Right lobe of liver (tissue), 6 donors: ENCODE measurements at regions not wholly inside any gene's neighbourhood (a gene's known extent, or its start where the extent isn't known, plus 50 kb on each side); places are given as distances from the start of the nearest gene placed in this dataset.

Experiments used
- ATAC-seq, 4 donors: fragments of 200-7000 bp; cut with Tn5 transposase; one replicate each; pipeline ENCODE4 v1.9.1; 2020; ENCODE audit warnings: mild to moderate bottlenecking in 4 of 4, moderate library complexity in 4 of 4
- DNase-seq, 3 donors: peaks; one replicate each; pipeline ENCODE4 v3.0.0-alpha.2; 2020
- H3K27ac ChIP-seq, 3 donors: fragments of 200-600 bp; one replicate each; pipeline ENCODE4 v1.8.0; 2022
- H3K27me3 ChIP-seq, 2 donors: fragments of 200-600 bp; one replicate each; pipeline ENCODE4 v1.8.0; 2022
- H3K36me3 ChIP-seq, 4 donors: fragments of 200-600 bp; sonication (generic) in 1 of 4; one replicate each; pipeline versions ENCODE4 v1.5.1 to v1.8.0; 2017 to 2022; ENCODE audit warnings: control low read depth in 1 of 4
- H3K4me1 ChIP-seq, 4 donors: fragments of 200-600 bp; sonication (generic) in 1 of 4; one replicate each; pipeline versions ENCODE4 v1.5.1 to v1.8.0; 2017 to 2022; ENCODE audit warnings: control low read depth in 1 of 4
- H3K4me3 ChIP-seq, 3 donors: fragments of 200-600 bp; one replicate each; pipeline ENCODE4 v1.8.0; 2022
- H3K9me3 ChIP-seq, 4 donors: fragments of 200-600 bp; sonication (generic) in 1 of 4; one replicate each; pipeline versions ENCODE4 v1.5.1 to v1.8.0; 2017 to 2022; ENCODE audit warnings: control low read depth in 1 of 4
- CTCF ChIP-seq, 4 donors: fragments of 200-600 bp in 3 of 4; fragments of 450-650 bp in 1 of 4; IDR thresholded peaks; one replicate each; pipeline versions ENCODE4 v1.5.1 to v1.8.0; 2016 to 2022; ENCODE audit warnings: antibody characterized with exemption in 4 of 4, mild to moderate bottlenecking in 2 of 4
- POLR2A ChIP-seq: fragments of 450-650 bp; IDR thresholded peaks from one replicate; pipeline ENCODE4 v1.6.1; 2017; ENCODE audit warnings: antibody characterized with exemption, mild to moderate bottlenecking
- WGBS: methylation state at CpG from one replicate; pipeline ENCODE4 v1.1.6; 2018; ENCODE audit warnings: low coverage, low lambda C conversion rate; ENCODE audit not compliant: insufficient coverage; ENCODE audit errors: missing lambda C conversion rate; 5-methylcytosine and 5-hydroxymethylcytosine counted together
- intact Hi-C, 2 donors: fragments of 100-400 bp; cut with DNase I; formaldehyde crosslinking; loops; one replicate each; pipeline versions ENCODE4 v1.11.2 to v1.14.1; 2022
- donor health status: DM: no; HTN: yes; CAD: no.
- donor health status: DM: no; HTN: no; CAD: no.
- donor health status: DM: no; HTN: no; CAD: no.
- donor health status: DM: no; HTN: yes; CAD: no.
- donor health status: DM: no; HTN: yes; CAD: no.

- Histone ChIP-seq H3K36me3 (no peaks in the 10 kb centered on the region), H3K9me3 (no peaks in the 10 kb centered on the region), H3K27ac (no peak overlapping the region), H3K4me3 (no peak overlapping the region), H3K4me1 (no peaks in the 10 kb centered on the region), H3K27me3 (no peaks in the 10 kb centered on the region)
- intact Hi-C loops, result no loop called here
- no peak for TF ChIP-seq CTCF (IDR thresholded peaks at IDR 0.05)
- TF ChIP-seq POLR2A, result no peak
- ATAC-seq (no peak), DNase-seq (no peak)
- 33% methylated on average over 1 of the region's 1 CpG for WGBS
Measured at GRCh38 chr10:8327140-8327423, 272.6 kb downstream of the GATA3 start.

GRCh38 chr10:8331387-8331786 is 276.9 kb downstream of the GATA3 start:
- no peak overlapping the region for H3K27ac ChIP-seq
- H3K4me1 ChIP-seq, result peaks cover 0 to 5% (median 0%) of the 10 kb centered on the region in 4 donors
- no peak overlapping the region for H3K4me3 ChIP-seq
- H3K27me3 ChIP-seq, result peaks cover 0 to 6% of the 10 kb centered on the region in 2 donors
- H3K36me3 ChIP-seq, result no peaks in the 10 kb centered on the region
- DNase-seq, result no peak
- ATAC-seq, result no peak
- WGBS, result 47% methylated on average over 12 of the region's 14 CpGs
- intact Hi-C loops, result no loop called here
- H3K9me3 ChIP-seq, result no peaks in the 10 kb centered on the region
- TF ChIP-seq POLR2A (no peak), CTCF (IDR thresholded peaks at IDR 0.05) (no peak)

- peaks cover 0 to 6% of the 10 kb centered on the region in 2 donors for H3K27me3 ChIP-seq
- no peak overlapping the region for H3K27ac ChIP-seq
- no peaks in the 10 kb centered on the region for H3K9me3 ChIP-seq
- H3K4me1 ChIP-seq, result peaks cover 0 to 5% (median 0%) of the 10 kb centered on the region in 4 donors
- intact Hi-C loops, result no loop called here
- WGBS, result 3% methylated on average over 27 of the region's 34 CpGs
- DNase-seq (peak in 2 of 3 donors; percentile 40 to 59), ATAC-seq (peak; percentile 70 to 82 (median 79))
- TF ChIP-seq POLR2A (no peak), CTCF (IDR thresholded peaks at IDR 0.05) (no peak)
- H3K36me3 ChIP-seq, result no peaks in the 10 kb centered on the region
- H3K4me3 ChIP-seq, result no peak overlapping the region
Measured at GRCh38 chr10:8331896-8332729, 277.6 kb downstream of the GATA3 start.

GRCh38 chr10:8332730-8333111 is 278.2 kb downstream of the GATA3 start:
- Histone ChIP-seq H3K27me3 (peaks cover 0 to 6% of the 10 kb centered on the region in 2 donors), H3K36me3 (no peaks in the 10 kb centered on the region), H3K9me3 (no peaks in the 10 kb centered on the region), H3K4me1 (peaks cover 0 to 5% (median 0%) of the 10 kb centered on the region in 4 donors), H3K4me3 (no peak overlapping the region), H3K27ac (no peak overlapping the region)
- WGBS, result 8% methylated on average over 4 of the region's 6 CpGs
- ATAC-seq, result no peak
- no peak for TF ChIP-seq CTCF (IDR thresholded peaks at IDR 0.05)
- no peak for TF ChIP-seq POLR2A
- intact Hi-C loops, result no loop called here
- DNase-seq, result no peak
